DND-41 (cell line): ENCODE measurements at regions not wholly inside any gene's neighbourhood (a gene's known extent, or its start where the extent isn't known, plus 50 kb on each side); places are given as distances from the start of the nearest gene placed in this dataset.

ENCODE experiments used
- CTCF ChIP-seq: IDR thresholded peaks from 2 replicates; pipeline ENCODE4 v1.5.1; 2012; ENCODE audit warnings: borderline replicate concordance, low read length, moderate library complexity, mild to moderate bottlenecking; ENCODE audit not compliant: poor library complexity, severe bottlenecking; ENCODE audit errors: extremely low read depth
- EZH2 ChIP-seq: IDR thresholded peaks from 3 replicates; pipeline ENCODE4 v1.6.1; 2012; ENCODE audit warnings: borderline replicate concordance, low read depth, mild to moderate bottlenecking, moderate library complexity, low read length, inconsistent platforms; ENCODE audit not compliant: severe bottlenecking

GRCh38 chr17:34728771-34729310, 149.5 kb downstream of the TMEM132E start:
- no peak for TF ChIP-seq CTCF
- no peak for TF ChIP-seq EZH2
